ENCODE measurements at regions not wholly inside any gene's neighbourhood (a gene's known extent, or its start where the extent isn't known, plus 50 kb on each side); places are given as distances from the start of the nearest gene placed in this dataset.

DNA sequence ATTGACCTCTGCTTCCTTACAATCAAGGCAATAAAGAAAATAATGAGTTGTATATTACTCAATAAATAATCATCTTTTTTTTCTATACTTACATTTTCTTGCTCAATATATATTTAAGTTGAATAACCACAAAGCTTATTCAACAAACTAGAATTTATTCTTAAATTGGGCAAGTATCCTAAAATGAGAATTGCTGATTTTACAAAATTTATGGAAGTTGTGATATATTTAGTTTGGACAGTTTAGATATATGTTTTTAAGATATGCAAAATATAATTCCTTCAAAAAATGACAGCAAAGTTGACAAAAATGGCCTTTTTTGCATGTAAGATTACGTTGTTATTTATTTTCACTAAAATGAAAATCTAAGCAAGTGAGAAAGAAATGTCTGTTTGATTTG lies 305.7 kb upstream of the GRIN3A start:
- TF ChIP-seq SUZ12 (IDR thresholded peaks at IDR 0.05; ENCODE audit: extremely low read depth, insufficient read depth, insufficient read length) (no peak), ZNF274 (IDR thresholded peaks at IDR 0.05; ENCODE audit: low read depth, low read length) (no peak), YY1 (IDR thresholded peaks at IDR 0.05; ENCODE audit: insufficient read depth, insufficient read length) (no peak)

Data from NT2/D1 (cell line).